IMR-90 (cell line): ENCODE measurements at regions not wholly inside any gene's neighbourhood (a gene's known extent, or its start where the extent isn't known, plus 50 kb on each side); places are given as distances from the start of the nearest gene placed in this dataset.

ENCODE experiments used
- ATAC-seq: fragments of 200-7000 bp; cut with Tn5 transposase; 2 replicates; pipeline ENCODE4 v1.9.1; 2020; ENCODE audit warnings: low read depth, mild to moderate bottlenecking, moderate library complexity
- BruUV-seq: library from RNA; stranded (reverse); fragments of 400-500 nt; replicated peaks from 2 replicates; lab custom pipeline; 2021; lab: Mats Ljungman, UMichigan
- CTCF ChIA-PET: fragments of 300-600 bp; formaldehyde crosslinking; extraction: SDS; loops from one replicate; lab custom pipeline; 2021; ENCODE audit warnings: antibody characterized with exemption; lab: Yijun Ruan, JAX
- POLR2A ChIA-PET: fragments of 300-600 bp; sonication (Branson Sonifier 250); formaldehyde crosslinking; loops from one replicate; lab custom pipeline; 2022; ENCODE audit warnings: antibody characterized with exemption; ENCODE audit not compliant: unreplicated experiment; lab: Charles Lee
- DNase-seq: peaks from one replicate; pipeline ENCODE4 v3.0.0; 2013
- H2AFZ ChIP-seq: replicated peaks from 2 replicates; pipeline ENCODE3; 2013; ENCODE audit warnings: low read length, mild to moderate bottlenecking; ENCODE audit not compliant: poor library complexity
- H2AK5ac ChIP-seq: 2 replicates; pipeline ENCODE4 v1.6.1; 2013; ENCODE audit warnings: low read depth, low read length, inconsistent platforms
- H2AK9ac ChIP-seq: replicated peaks from 2 replicates; pipeline ENCODE3; 2013; ENCODE audit warnings: mild to moderate bottlenecking, low read depth, low read length, moderate library complexity; ENCODE audit not compliant: poor library complexity
- H2BK120ac ChIP-seq: 2 replicates; pipeline ENCODE4 v1.6.1; 2013; ENCODE audit warnings: low read depth, low read length, inconsistent platforms
- H2BK15ac ChIP-seq: 3 replicates; pipeline ENCODE4 v1.6.1; 2013; ENCODE audit warnings: low read depth, low read length, inconsistent platforms
- H2BK20ac ChIP-seq: 2 replicates; pipeline ENCODE4 v1.6.1; 2013; ENCODE audit warnings: low read depth, mild to moderate bottlenecking, inconsistent platforms, low read length, moderate library complexity
- H2BK5ac ChIP-seq: 2 replicates; pipeline ENCODE4 v1.6.1; 2013; ENCODE audit warnings: mild to moderate bottlenecking, low read depth, low read length, inconsistent platforms; ENCODE audit not compliant: poor library complexity, severe bottlenecking
- H3K14ac ChIP-seq: replicated peaks from 2 replicates; pipeline ENCODE4 v1.6.1; 2013; ENCODE audit warnings: low read depth, low read length, inconsistent platforms
- H3K18ac ChIP-seq: 2 replicates; pipeline ENCODE4 v1.6.1; 2013; ENCODE audit warnings: low read depth, low read length, control low read depth
- H3K23ac ChIP-seq: 2 replicates; pipeline ENCODE4 v1.6.1; 2013; ENCODE audit warnings: low read depth, low read length, inconsistent platforms
- H3K27ac ChIP-seq: 2 replicates; pipeline ENCODE4 v1.5.1; 2013; ENCODE audit warnings: mild to moderate bottlenecking, control low read depth, low read length; ENCODE audit not compliant: insufficient read depth
- H3K27me3 ChIP-seq: 2 replicates; pipeline ENCODE4 v1.6.1; 2013; ENCODE audit warnings: low read length; ENCODE audit not compliant: control insufficient read depth, insufficient read depth
- H3K36me3 ChIP-seq: 2 replicates; pipeline ENCODE4 v1.6.1; 2013; ENCODE audit warnings: low read length, mixed read lengths; ENCODE audit not compliant: control insufficient read depth, insufficient read depth
- H3K4ac ChIP-seq: 2 replicates; pipeline ENCODE4 v1.6.1; 2013; ENCODE audit warnings: low read depth, low read length, inconsistent platforms
- H3K4me1 ChIP-seq: 2 replicates; pipeline ENCODE4 v1.6.1; 2013; ENCODE audit warnings: low read length, mixed read lengths; ENCODE audit not compliant: control insufficient read depth, insufficient read depth
- H3K4me2 ChIP-seq: 2 replicates; pipeline ENCODE4 v1.6.1; 2013; ENCODE audit warnings: low read depth, mild to moderate bottlenecking, control low read depth, low read length, moderate library complexity
- H3K4me3 ChIP-seq: 2 replicates; pipeline ENCODE4 v1.5.1; 2013; ENCODE audit warnings: low read depth, mild to moderate bottlenecking, control low read depth, low read length, moderate library complexity; ENCODE audit not compliant: insufficient read depth
- H3K56ac ChIP-seq: 2 replicates; pipeline ENCODE4 v1.6.1; 2013; ENCODE audit warnings: low read length, inconsistent platforms; ENCODE audit not compliant: insufficient read depth; ENCODE audit errors: extremely low read depth
- H3K79me1 ChIP-seq, 2 experiments: 2 replicates each; pipeline ENCODE4 v1.6.1; 2013; ENCODE audit warnings: low read length in 2 of 2, inconsistent platforms in 1 of 2, low read depth in 1 of 2
- H3K9ac ChIP-seq: 2 replicates; pipeline ENCODE4 v1.6.1; 2013; ENCODE audit warnings: low read depth, low read length, control low read depth
- H3K9me1 ChIP-seq: 2 replicates; pipeline ENCODE4 v1.6.1; 2013; ENCODE audit warnings: low read length, inconsistent platforms; ENCODE audit not compliant: insufficient read depth
- H3K9me3 ChIP-seq: 2 replicates; pipeline ENCODE4 v1.6.1; 2013; ENCODE audit warnings: low read length; ENCODE audit not compliant: control insufficient read depth, insufficient read depth
- H4K20me1 ChIP-seq: 2 replicates; pipeline ENCODE4 v1.6.1; 2013; ENCODE audit warnings: low read length, inconsistent platforms; ENCODE audit not compliant: insufficient read depth
- H4K5ac ChIP-seq: 2 replicates; pipeline ENCODE4 v1.6.1; 2013; ENCODE audit warnings: mild to moderate bottlenecking, low read depth, low read length, control low read depth
- H4K8ac ChIP-seq, 2 experiments: 2 replicates each; pipeline ENCODE4 v1.6.1; 2013; ENCODE audit warnings: low read depth in 2 of 2, low read length in 2 of 2, control low read depth in 1 of 2, inconsistent platforms in 1 of 2
- H4K91ac ChIP-seq: 2 replicates; pipeline ENCODE4 v1.6.1; 2013; ENCODE audit warnings: low read depth, low read length, inconsistent platforms; ENCODE audit not compliant: insufficient read depth
- BHLHE40 ChIP-seq: fragments of 150-350 bp; IDR thresholded peaks from 2 replicates; pipeline ENCODE4 v1.6.1; 2016; ENCODE audit warnings: mild to moderate bottlenecking, low read depth, low read length
- CEBPB ChIP-seq: IDR thresholded peaks from 2 replicates; pipeline ENCODE4 v1.6.1; 2012; ENCODE audit warnings: low read depth, low read length, improper control_type of control experiment
- CHD1 ChIP-seq: IDR thresholded peaks from 2 replicates; pipeline ENCODE4 v1.6.1; 2012; ENCODE audit warnings: low read depth, low read length, improper control_type of control experiment
- FOS ChIP-seq: fragments of 150-350 bp; IDR thresholded peaks from 2 replicates; pipeline ENCODE4 v1.6.1; 2016; ENCODE audit warnings: low read depth, low read length
- MAFK ChIP-seq: IDR thresholded peaks from 2 replicates; pipeline ENCODE4 v1.6.1; 2012; ENCODE audit warnings: low read depth, low read length, improper control_type of control experiment
- MAZ ChIP-seq: IDR thresholded peaks from 2 replicates; pipeline ENCODE4 v1.6.1; 2012; ENCODE audit warnings: low read depth, mild to moderate bottlenecking, low read length, improper control_type of control experiment, moderate library complexity, borderline replicate concordance
- MXI1 ChIP-seq: IDR thresholded peaks from 2 replicates; pipeline ENCODE4 v1.6.1; 2012; ENCODE audit warnings: low read depth, mild to moderate bottlenecking, low read length, moderate library complexity, borderline replicate concordance
- NFE2L2 ChIP-seq: fragments of 150-350 bp; IDR thresholded peaks from 2 replicates; pipeline ENCODE4 v1.6.1; 2016; ENCODE audit warnings: low read depth, mild to moderate bottlenecking, low read length
- POLR2A ChIP-seq: IDR thresholded peaks from 2 replicates; pipeline ENCODE4 v1.6.1; 2012; ENCODE audit warnings: mild to moderate bottlenecking, low read depth, low read length
- RFX5 ChIP-seq: IDR thresholded peaks from 2 replicates; pipeline ENCODE4 v1.8.0; 2012; ENCODE audit warnings: low read depth, mild to moderate bottlenecking, low read length, moderate library complexity
- SMC3 ChIP-seq: fragments of 150-350 bp; IDR thresholded peaks from 2 replicates; pipeline ENCODE4 v1.6.1; 2016; ENCODE audit warnings: low read depth, mild to moderate bottlenecking, antibody characterized with exemption, low read length, moderate library complexity
- WGBS, 2 experiments: methylation state at CpG; one replicate each; pipeline versions ENCODE4 v1.1.5 to v1.1.7; 2013; ENCODE audit warnings: missing lambda C conversion rate in 2 of 2; ENCODE audit not compliant: insufficient read length in 1 of 2; ENCODE audit errors: extremely low coverage in 2 of 2; 5-methylcytosine and 5-hydroxymethylcytosine counted together
- dilution Hi-C: fragments of 300-500 bp; cut with HindIII; formaldehyde crosslinking; loops from one replicate; pipeline ENCODE4 v1.14.3; 2018; ENCODE audit warnings: low sequenced_read_pairs; ENCODE audit not compliant: unreplicated experiment
- in situ Hi-C: fragments of 300-500 bp; cut with MboI; formaldehyde crosslinking; loops from 3 replicates; pipeline ENCODE4 v1.14.3; 2019; ENCODE audit warnings: low sequenced_read_pairs, inconsistent platforms, mixed read lengths
- intact Hi-C: fragments of 100-400 bp; cut with micrococcal nuclease; formaldehyde crosslinking; loops from 2 replicates; pipeline ENCODE4 v1.10.0; 2022
- TF ChIP-seq, protein P1 (sequence below): fragments of 150-350 bp; IDR thresholded peaks from 2 replicates; pipeline ENCODE4 v1.6.1; 2017; ENCODE audit warnings: mild to moderate bottlenecking, antibody characterized with exemption, low read length, low read depth
- TF ChIP-seq, protein P2 (sequence below): fragments of 150-350 bp; IDR thresholded peaks from 2 replicates; pipeline ENCODE4 v1.6.1; 2016; ENCODE audit warnings: low read depth, mild to moderate bottlenecking, low read length, moderate library complexity, borderline replicate concordance

DNA sequence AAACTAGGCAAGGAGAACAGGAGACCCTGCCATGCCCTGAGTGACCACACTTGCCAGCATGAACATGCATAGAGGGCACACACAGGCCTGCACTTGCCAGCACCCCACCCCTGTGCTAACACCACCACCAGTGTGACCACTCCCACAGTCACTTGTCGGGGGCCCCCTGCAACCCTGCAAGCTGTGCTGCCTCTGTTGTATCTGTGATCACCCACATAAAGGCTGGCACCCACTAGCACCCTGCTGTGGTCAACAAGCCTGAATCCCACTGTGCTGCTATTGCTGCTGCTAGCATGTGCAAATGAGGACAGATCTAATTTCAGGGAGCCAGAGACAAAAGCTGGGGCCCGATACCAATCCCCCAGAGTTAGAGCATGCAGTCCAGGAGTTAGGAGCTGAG, 217.7 kb downstream of the GIPC2 start:
- Histone ChIP-seq H3K56ac (no peak overlapping the region), H3K4me2 (no peak overlapping the region), H3K23ac (no peak overlapping the region), H3K27me3 (no peaks in the 10 kb centered on the region), H2BK15ac (no peak overlapping the region), H3K9ac (no peak overlapping the region), H4K91ac (no peak overlapping the region), H3K9me3 (no peaks in the 10 kb centered on the region), H2AK5ac (no peak overlapping the region), H4K20me1 (no peaks in the 10 kb centered on the region), H2AFZ (peak overlapping the region; percentile 43), H3K36me3 (no peaks in the 10 kb centered on the region), H3K14ac (no peak overlapping the region), H2AK9ac (no peak overlapping the region), H3K18ac (no peak overlapping the region), H3K4ac (no peak overlapping the region), H3K79me1 (no peaks in the 10 kb centered on the region), H4K5ac (no peak overlapping the region), H4K8ac (no peak overlapping the region), H3K27ac (no peak overlapping the region), H3K4me1 (no peaks in the 10 kb centered on the region), H3K9me1 (no peaks in the 10 kb centered on the region), H2BK120ac (no peak overlapping the region), H2BK5ac (no peak overlapping the region), H3K4me3 (no peak overlapping the region), H2BK20ac (no peak overlapping the region)
- ChIA-PET CTCF (interaction anchor here (0.6 kb wide), 1 partner anchor 14 kb away, joined by 3 read pairs; no protein-coding TSS in a partner anchor), POLR2A (no interaction called here)
- DNase-seq (no peak), ATAC-seq (no peak)
- intact Hi-C loops (no loop called here), in situ Hi-C loops (no loop called here), dilution Hi-C loops (no loop called here)
- WGBS, 2 experiments = no CpG with 5 or more reads among the region's 2 CpGs
- no TSS peak for BruUV-seq
- TF ChIP-seq RFX5 (no peak), BHLHE40 (no peak), SMC3 (no peak), CEBPB (no peak), FOS (no peak), MAZ (no peak), NFE2L2 (no peak), MAFK (no peak), CHD1 (no peak), MXI1 (no peak), POLR2A (no peak)
- TF ChIP-seq, protein P1, sequence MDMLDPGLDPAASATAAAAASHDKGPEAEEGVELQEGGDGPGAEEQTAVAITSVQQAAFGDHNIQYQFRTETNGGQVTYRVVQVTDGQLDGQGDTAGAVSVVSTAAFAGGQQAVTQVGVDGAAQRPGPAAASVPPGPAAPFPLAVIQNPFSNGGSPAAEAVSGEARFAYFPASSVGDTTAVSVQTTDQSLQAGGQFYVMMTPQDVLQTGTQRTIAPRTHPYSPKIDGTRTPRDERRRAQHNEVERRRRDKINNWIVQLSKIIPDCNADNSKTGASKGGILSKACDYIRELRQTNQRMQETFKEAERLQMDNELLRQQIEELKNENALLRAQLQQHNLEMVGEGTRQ = no peak
- TF ChIP-seq, protein P2, sequence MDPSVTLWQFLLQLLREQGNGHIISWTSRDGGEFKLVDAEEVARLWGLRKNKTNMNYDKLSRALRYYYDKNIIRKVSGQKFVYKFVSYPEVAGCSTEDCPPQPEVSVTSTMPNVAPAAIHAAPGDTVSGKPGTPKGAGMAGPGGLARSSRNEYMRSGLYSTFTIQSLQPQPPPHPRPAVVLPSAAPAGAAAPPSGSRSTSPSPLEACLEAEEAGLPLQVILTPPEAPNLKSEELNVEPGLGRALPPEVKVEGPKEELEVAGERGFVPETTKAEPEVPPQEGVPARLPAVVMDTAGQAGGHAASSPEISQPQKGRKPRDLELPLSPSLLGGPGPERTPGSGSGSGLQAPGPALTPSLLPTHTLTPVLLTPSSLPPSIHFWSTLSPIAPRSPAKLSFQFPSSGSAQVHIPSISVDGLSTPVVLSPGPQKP = no peak
